Type B pancreatic cell (in vitro differentiated cells): ENCODE measurements at regions not wholly inside any gene's neighbourhood (a gene's known extent, or its start where the extent isn't known, plus 50 kb on each side); places are given as distances from the start of the nearest gene placed in this dataset.

Experiments
- DNase-seq: peaks from one replicate; pipeline ENCODE4 v3.0.0; 2021; ENCODE audit warnings: mixed read lengths; ENCODE audit not compliant: unreplicated experiment; ENCODE audit errors: extremely low spot score
- H3K27ac Mint-ChIP-seq: 2 replicates; pipeline ENCODE4 v1.8.0; 2021; ENCODE audit warnings: mild to moderate bottlenecking, mixed read lengths
- H3K27me3 Mint-ChIP-seq: 2 replicates; pipeline ENCODE4 v1.8.0; 2021; ENCODE audit warnings: mixed read lengths
- H3K36me3 Mint-ChIP-seq: 2 replicates; pipeline ENCODE4 v1.8.0; 2021; ENCODE audit warnings: mixed read lengths
- H3K4me1 Mint-ChIP-seq: one replicate; pipeline ENCODE4 v1.8.0; 2021; ENCODE audit warnings: mixed read lengths; ENCODE audit not compliant: unreplicated experiment
- H3K4me3 Mint-ChIP-seq: 2 replicates; pipeline ENCODE4 v1.8.0; 2021; ENCODE audit warnings: mild to moderate bottlenecking, mixed read lengths
- H3K9me3 Mint-ChIP-seq: 2 replicates; pipeline ENCODE4 v1.8.0; 2021; ENCODE audit warnings: mixed read lengths
- TF ChIP-seq, protein P1 (sequence below): fragments of 200-600 bp; sonication (generic); conservative IDR thresholded peaks from 2 replicates; pipeline ENCODE4 v1.5.0; 2021; ENCODE audit warnings: antibody characterized with exemption, mild to moderate bottlenecking

DNA sequence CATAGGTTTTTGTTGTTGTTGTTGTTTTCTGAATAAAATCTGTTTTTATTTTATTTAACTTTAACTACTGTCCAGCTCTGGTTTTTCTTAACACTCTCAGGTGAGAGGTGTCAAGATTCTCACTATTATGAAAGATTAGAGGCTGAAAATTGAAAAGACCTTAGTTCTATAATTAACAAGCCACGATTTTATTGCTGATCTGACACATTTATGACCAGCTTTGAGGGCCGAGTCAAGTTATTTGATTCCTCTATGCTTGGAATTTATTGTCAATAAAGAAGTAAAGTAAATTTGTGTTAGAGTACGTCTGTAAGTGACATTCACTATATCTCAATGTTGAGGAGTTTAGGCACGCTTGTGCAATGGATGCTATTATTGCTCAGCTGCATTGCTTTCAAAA lies 808.8 kb downstream of the GALC start:
- H3K36me3 Mint-ChIP-seq = no peaks in the 10 kb centered on the region
- H3K4me3 Mint-ChIP-seq = no peak overlapping the region
- no peak for DNase-seq
- H3K27me3 Mint-ChIP-seq = no peaks in the 10 kb centered on the region
- H3K4me1 Mint-ChIP-seq = no peaks in the 10 kb centered on the region
- H3K9me3 Mint-ChIP-seq = no peaks in the 10 kb centered on the region
- TF ChIP-seq, protein P1, sequence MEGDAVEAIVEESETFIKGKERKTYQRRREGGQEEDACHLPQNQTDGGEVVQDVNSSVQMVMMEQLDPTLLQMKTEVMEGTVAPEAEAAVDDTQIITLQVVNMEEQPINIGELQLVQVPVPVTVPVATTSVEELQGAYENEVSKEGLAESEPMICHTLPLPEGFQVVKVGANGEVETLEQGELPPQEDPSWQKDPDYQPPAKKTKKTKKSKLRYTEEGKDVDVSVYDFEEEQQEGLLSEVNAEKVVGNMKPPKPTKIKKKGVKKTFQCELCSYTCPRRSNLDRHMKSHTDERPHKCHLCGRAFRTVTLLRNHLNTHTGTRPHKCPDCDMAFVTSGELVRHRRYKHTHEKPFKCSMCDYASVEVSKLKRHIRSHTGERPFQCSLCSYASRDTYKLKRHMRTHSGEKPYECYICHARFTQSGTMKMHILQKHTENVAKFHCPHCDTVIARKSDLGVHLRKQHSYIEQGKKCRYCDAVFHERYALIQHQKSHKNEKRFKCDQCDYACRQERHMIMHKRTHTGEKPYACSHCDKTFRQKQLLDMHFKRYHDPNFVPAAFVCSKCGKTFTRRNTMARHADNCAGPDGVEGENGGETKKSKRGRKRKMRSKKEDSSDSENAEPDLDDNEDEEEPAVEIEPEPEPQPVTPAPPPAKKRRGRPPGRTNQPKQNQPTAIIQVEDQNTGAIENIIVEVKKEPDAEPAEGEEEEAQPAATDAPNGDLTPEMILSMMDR = no peak
- no peak overlapping the region for H3K27ac Mint-ChIP-seq

DNA sequence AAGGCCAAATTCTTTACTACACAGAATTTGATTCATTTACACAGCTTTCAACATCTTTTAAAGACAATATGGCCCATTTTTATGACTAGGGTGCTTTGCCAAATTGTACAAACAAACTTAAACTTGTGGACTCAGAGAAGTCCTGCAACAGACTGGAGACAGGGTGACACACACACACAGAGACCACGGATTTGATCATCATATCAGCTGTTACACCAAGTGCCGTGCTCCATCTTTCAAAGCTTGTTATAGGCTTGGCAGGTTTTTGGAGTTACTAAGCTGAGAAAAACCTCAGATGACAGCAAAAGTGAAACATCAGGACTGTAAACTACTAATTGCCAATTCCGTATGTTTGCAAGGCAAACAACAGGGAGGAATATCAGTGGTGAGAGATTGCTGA lies 811.7 kb downstream of the GALC start:
- H3K27me3 Mint-ChIP-seq = no peaks in the 10 kb centered on the region
- no peaks in the 10 kb centered on the region for H3K36me3 Mint-ChIP-seq
- no peaks in the 10 kb centered on the region for H3K4me1 Mint-ChIP-seq
- TF ChIP-seq, protein P1 = no peak
- H3K4me3 Mint-ChIP-seq = no peak overlapping the region
- H3K9me3 Mint-ChIP-seq = no peaks in the 10 kb centered on the region
- no peak overlapping the region for H3K27ac Mint-ChIP-seq
- DNase-seq = no peak

DNA sequence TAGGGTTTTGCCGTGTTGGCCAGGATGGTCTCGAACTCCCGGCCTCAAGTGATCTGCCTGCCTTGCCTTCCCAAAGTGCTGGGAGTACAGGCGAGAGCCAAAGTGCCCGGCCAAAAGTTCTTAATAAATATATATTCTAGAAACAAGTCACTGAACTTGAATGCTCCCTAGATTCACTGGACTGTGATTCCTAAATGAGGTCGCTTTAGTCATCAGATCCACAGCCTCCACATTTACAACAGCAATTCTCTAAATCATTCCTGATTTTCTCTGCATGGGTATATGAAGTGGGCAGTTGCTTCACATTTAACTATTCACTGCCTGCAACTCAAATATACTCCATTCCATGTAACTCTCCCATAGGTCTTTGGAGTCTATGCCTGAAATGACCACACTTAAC lies 813.0 kb downstream of the GALC start:
- Mint-ChIP-seq H3K9me3 (no peaks in the 10 kb centered on the region), H3K36me3 (no peaks in the 10 kb centered on the region), H3K27me3 (no peaks in the 10 kb centered on the region), H3K4me3 (no peak overlapping the region), H3K4me1 (peaks cover 4% of the 10 kb centered on the region), H3K27ac (no peak overlapping the region)
- DNase-seq = no peak
- TF ChIP-seq, protein P1 = no peak

DNA sequence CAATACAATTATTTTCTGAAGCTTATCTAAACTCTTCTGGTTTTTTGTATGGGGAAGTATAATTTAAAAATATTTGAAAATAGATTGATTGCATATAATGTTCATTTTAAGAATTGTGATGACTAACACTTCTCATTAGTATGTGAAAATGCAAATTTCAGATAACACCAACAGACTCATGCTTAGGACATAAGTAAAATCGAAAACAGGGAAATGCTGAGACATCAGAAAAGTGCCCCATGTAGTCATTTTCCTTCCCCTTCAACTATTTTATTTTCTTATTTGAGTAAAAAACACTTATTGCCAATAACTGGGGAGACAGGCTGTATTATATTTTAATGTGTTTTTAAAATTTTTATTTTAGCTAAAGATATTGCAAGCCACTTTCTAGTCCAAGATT lies 814.7 kb downstream of the GALC start:
- DNase-seq = no peak
- Mint-ChIP-seq H3K27ac (no peak overlapping the region), H3K27me3 (no peaks in the 10 kb centered on the region), H3K4me3 (no peak overlapping the region), H3K4me1 (peaks cover 4% of the 10 kb centered on the region), H3K36me3 (no peaks in the 10 kb centered on the region), H3K9me3 (no peaks in the 10 kb centered on the region)
- TF ChIP-seq, protein P1 = no peak

DNA sequence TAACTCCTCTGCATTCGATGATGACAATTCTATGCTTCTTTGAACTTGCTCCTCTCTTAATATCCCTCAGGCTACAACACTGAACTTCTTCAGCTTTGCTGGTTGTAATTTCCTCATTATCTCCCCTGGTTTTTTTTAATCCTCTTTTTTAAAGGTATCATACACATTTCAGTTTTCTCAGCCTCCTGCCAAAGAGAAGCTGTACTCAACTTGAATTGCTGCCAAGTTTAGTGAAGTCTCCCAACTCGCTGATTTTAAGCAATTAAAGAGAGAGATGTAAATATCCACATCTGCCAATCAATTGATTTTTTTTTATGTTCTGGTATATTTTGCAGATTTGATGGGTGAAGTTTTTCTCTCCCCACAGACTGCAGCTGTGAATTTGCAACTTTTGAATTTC lies 817.8 kb downstream of the GALC start:
- Mint-ChIP-seq H3K4me3 (no peak overlapping the region), H3K27ac (no peak overlapping the region), H3K27me3 (no peaks in the 10 kb centered on the region)

More for the DNA sequence above, 817.8 kb downstream of the GALC start:
- peaks cover 4% of the 10 kb centered on the region for H3K4me1 Mint-ChIP-seq
- H3K36me3 Mint-ChIP-seq = no peaks in the 10 kb centered on the region
- no peak for DNase-seq
- no peaks in the 10 kb centered on the region for H3K9me3 Mint-ChIP-seq
- TF ChIP-seq, protein P1 = no peak
